ENCODE measurements at regions not wholly inside any gene's neighbourhood (a gene's known extent, or its start where the extent isn't known, plus 50 kb on each side); places are given as distances from the start of the nearest gene placed in this dataset.

DNA sequence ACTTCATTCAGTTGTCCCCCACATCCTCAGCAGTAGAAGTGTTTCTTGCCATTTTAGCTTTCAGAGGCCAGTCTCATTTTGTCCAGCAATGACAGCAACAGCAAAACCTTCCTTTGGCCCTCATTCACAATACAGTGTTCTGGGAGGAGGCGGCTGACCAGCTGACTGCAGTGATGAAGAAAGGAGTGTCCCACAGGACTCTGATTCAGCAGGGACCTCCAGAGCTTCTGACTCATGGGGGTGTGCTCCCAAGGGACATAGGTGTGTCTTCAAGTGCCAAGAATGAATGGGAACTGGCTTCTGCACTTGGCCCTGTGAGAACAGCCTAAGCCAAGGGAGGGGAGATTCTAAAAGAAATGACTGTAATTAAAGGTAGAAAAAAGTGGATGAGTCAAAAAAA is 147.0 kb upstream of the PELI1 start:
- no peak for TF ChIP-seq CTCF (IDR thresholded peaks at IDR 0.05; ENCODE audit: unreplicated experiment)
- Mint-ChIP-seq H3K4me3 (ENCODE audit: low read depth) (no peak overlapping the region), H3K27ac (no peak overlapping the region), H3K4me1 (ENCODE audit: low read depth) (no peaks in the 10 kb centered on the region), H3K9me3 (ENCODE audit: low read depth) (no peaks in the 10 kb centered on the region), H3K27me3 (peaks cover 8% of the 10 kb centered on the region), H3K36me3 (ENCODE audit: insufficient read depth) (no peaks in the 10 kb centered on the region)
- no peak for DNase-seq (ENCODE audit: low spot score, unreplicated experiment)

DNA sequence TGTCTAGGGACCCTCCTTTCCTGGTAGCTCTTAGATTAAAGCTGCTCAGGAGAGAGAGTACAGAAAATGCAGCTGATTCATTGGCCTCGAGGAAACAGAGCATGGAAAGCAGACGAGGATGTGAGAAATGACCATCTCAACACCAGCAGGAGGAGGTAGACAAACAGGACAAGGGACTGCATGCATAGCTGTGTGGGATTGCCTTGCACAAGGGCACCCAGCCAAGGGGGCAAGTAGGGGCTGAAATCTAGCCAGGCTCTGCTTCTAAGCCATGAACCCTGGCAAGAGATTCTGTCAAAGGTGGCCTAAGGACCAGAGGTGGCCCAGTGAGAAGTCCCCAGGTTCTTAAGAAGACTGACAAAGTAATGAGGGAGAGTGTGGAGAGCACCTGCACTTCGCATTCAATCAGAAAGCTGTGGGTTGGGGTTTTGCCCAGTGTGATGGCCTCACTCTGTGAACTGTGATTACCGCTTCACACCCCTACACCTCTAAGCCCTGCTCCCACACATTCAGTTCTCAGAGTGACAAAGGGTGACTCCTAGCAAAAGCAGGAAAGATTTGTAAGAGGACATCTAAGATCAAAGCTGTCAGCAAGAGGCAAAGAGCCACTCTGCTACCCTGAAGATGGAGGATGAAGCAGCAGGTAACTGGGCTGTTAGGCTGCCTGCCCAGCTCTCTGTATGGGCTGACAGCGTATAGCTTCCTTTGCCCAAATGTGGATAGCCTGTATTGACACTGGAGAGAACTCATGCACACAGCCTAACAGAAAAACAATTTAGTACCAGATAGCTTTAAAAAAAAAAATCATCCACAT is 151.3 kb upstream of the PELI1 start:
- Mint-ChIP-seq H3K36me3 (ENCODE audit: insufficient read depth) (no peaks in the 10 kb centered on the region), H3K4me1 (ENCODE audit: low read depth) (peaks cover 4% of the 10 kb centered on the region), H3K27ac (no peak overlapping the region), H3K9me3 (ENCODE audit: low read depth) (no peaks in the 10 kb centered on the region), H3K27me3 (peaks cover 7% of the 10 kb centered on the region), H3K4me3 (ENCODE audit: low read depth) (no peak overlapping the region)
- no peak for TF ChIP-seq CTCF (IDR thresholded peaks at IDR 0.05; ENCODE audit: unreplicated experiment)
- DNase-seq (ENCODE audit: low spot score, unreplicated experiment), result no peak

DNA sequence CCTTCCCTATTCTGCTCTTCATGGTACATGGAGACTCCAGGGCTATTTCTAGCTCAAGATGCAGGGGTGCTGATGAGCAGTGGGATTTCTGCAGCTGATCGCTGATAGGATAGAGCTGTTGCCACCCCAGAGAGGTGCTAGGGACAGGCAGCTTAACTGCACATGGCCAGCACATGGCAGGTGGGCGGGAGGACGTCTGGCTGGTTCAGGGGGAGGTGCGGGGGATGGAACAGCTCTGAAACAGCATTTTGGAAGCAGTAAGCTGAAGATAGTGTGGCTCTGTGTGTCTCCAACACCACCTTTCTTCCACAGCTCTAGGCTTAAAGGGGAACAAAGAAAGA is 151.9 kb upstream of the PELI1 start:
- TF ChIP-seq CTCF (IDR thresholded peaks at IDR 0.05; ENCODE audit: unreplicated experiment), result no peak
- H3K27me3 Mint-ChIP-seq, result peaks cover 7% of the 10 kb centered on the region
- H3K36me3 Mint-ChIP-seq (ENCODE audit: insufficient read depth), result no peaks in the 10 kb centered on the region
- H3K4me3 Mint-ChIP-seq (ENCODE audit: low read depth), result no peak overlapping the region
- H3K9me3 Mint-ChIP-seq (ENCODE audit: low read depth), result no peaks in the 10 kb centered on the region
- H3K4me1 Mint-ChIP-seq (ENCODE audit: low read depth), result peaks cover 4% of the 10 kb centered on the region
- no peak overlapping the region for H3K27ac Mint-ChIP-seq
- no peak for DNase-seq (ENCODE audit: low spot score, unreplicated experiment)

GRCh38 chr2:64296695-64297346 is 152.6 kb upstream of the PELI1 start:
- H3K36me3 Mint-ChIP-seq (ENCODE audit: insufficient read depth), result no peaks in the 10 kb centered on the region
- no peak overlapping the region for H3K4me3 Mint-ChIP-seq (ENCODE audit: low read depth)
- H3K27ac Mint-ChIP-seq, result no peak overlapping the region
- H3K9me3 Mint-ChIP-seq (ENCODE audit: low read depth), result no peaks in the 10 kb centered on the region
- H3K4me1 Mint-ChIP-seq (ENCODE audit: low read depth), result peaks cover 4% of the 10 kb centered on the region
- DNase-seq (ENCODE audit: low spot score, unreplicated experiment), result no peak
- no peak for TF ChIP-seq CTCF (IDR thresholded peaks at IDR 0.05; ENCODE audit: unreplicated experiment)
- peaks cover 7% of the 10 kb centered on the region for H3K27me3 Mint-ChIP-seq

GRCh38 chr2:64298161-64298560 is 153.9 kb upstream of the PELI1 start:
- Mint-ChIP-seq H3K36me3 (ENCODE audit: insufficient read depth) (no peaks in the 10 kb centered on the region), H3K4me3 (ENCODE audit: low read depth) (no peak overlapping the region), H3K27ac (no peak overlapping the region), H3K27me3 (peaks cover 7% of the 10 kb centered on the region), H3K4me1 (ENCODE audit: low read depth) (peaks cover 4% of the 10 kb centered on the region), H3K9me3 (ENCODE audit: low read depth) (no peaks in the 10 kb centered on the region)
- no peak for DNase-seq (ENCODE audit: low spot score, unreplicated experiment)
- TF ChIP-seq CTCF (IDR thresholded peaks at IDR 0.05; ENCODE audit: unreplicated experiment), result no peak
